ENCODE measurements at regions not wholly inside any gene's neighbourhood (a gene's known extent, or its start where the extent isn't known, plus 50 kb on each side); places are given as distances from the start of the nearest gene placed in this dataset.
"Not testable (repeated sequence)": the region's sequence is repeated elsewhere in the genome, so short reads cannot be mapped to it uniquely, and the experiment has no call there.

DNA sequence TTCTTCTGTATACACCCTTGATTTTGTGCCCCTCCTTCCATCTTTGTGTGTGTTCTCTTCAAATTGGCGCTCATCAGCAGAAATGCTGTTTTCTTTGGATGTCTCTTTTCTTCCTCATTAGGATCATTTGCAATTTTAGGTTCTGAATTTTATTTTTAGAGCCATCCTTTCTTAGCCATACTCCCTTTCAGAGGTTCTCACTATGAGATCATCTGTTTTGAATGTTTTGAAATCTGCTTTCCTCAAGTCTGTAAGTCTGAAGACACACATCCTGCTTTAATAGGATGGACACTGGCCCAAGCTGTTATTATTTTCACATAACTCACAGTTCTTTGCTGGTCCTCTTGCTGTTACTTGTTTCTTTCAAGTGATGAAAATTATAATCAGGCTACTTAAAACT, 124.8 kb downstream of the BDH1 start:
- no peak for DNase-seq (ENCODE audit: low read depth)

DNA sequence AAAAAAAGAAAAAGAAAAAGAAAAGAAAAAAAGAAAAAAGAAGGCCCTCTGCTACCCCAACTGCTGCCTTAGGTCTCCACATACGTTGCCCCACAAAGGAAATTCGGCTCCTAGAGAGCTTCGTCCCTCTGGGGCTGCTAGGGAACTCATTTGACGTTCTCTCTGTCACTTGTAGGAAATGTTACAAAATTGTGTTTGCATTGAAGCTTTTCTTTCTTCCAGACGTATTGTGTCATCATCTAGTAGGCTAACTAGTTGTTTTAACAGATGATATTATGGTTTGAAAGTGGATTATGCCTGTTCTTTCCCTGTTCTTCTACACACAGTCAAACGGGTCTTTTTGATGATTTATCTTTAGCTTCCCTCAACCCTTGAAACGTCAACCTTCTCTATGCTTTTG, 125.3 kb downstream of the BDH1 start:
- DNase-seq (ENCODE audit: low read depth) = no peak

DNA sequence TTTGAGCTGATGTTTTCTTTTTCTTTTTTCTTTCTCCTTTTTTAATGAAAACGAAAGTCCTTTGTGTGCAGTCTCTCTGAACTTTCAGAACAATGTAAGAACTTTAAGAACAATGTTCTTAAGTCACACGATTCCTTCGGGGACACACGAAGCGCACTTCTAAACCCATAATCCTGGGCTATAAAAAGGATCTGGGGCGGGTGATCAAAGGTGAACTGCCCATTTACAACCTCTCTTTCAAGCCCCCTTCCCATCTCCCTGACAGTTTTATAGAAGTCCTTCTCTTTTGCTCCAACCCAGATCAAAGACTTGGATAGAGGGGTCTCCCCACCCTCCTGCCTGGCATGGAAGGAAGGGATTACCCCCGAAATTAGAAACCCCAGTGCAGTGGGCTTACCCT, 126.8 kb downstream of the BDH1 start:
- DNase-seq (ENCODE audit: low read depth) = no peak

DNA sequence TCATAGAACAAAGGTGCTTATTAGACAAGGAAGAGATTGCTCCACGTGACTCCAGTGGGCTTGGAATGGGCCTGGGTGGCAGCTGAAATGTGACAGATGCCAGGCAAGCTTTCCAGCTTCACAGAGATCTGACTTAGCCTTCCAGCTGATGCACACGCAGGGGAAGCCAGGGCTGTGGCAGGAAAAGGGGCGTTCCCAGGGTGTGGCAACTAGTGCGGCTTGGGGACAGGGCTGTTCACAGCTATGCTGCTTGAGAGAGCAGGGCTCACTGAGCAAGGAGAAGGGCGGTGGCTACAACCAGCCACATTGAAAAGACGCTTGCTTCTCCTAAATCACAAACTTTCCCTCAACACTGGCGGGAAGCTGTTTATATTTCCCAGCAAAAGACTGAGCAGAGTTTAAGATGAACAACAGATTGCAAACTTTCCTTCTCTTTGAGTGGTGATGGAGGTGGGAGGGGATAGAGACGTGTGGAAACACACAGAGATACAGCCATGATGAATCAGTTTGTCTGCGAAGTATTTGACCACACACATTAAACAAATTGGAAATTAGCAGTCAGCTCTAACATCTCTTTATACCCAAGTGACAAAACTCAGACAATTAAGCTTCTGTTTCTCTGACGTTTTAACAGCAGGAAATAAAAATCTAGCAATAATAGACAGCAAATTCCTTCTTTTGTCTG, 127.5 kb downstream of the BDH1 start:
- peak; percentile 36 for DNase-seq (ENCODE audit: low read depth)

DNA sequence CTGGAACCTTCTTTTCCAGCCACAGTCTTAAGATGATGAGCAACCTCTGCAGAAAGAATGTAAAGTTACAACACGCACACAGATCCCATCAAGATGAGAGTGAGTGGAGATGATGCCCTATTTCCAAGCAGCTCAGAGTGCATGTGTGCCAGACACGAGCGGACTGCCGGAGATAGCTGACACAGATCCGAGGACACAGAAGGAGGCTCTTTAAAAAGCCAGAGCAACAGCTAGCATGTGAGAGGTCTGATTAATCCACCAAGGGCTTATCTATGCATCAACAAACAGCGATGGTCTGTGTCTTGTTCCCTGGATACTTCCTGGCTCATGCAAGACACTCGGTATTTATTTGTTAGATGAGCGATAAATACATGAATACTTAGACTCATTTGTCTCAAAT, 128.6 kb upstream of the DLG1 start:
- DNase-seq (ENCODE audit: low read depth) = no peak

DNA sequence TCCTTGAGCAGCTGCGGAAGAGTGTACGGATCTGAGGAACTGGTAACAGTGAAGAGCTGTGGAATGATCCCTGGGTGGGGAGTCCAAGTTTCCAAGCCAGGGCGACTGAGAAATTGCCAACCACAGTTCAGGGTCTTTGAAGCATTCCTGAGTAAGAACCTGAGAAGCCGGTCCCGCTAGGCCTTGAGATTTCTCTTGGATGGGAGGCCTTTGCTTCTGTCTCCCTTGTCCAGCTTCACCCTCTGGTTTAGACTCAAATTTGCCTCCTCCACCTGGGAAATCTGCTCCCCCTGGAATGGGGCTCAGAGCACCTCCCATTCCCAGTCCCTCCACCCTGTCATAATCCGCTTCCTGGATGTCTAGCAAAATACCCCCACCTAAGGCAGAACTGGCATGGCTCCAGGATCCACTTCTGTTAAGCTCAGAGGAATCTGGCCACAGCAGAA, 127.7 kb upstream of the DLG1 start:
- DNase-seq (ENCODE audit: low read depth) = peak; percentile 16

DNA sequence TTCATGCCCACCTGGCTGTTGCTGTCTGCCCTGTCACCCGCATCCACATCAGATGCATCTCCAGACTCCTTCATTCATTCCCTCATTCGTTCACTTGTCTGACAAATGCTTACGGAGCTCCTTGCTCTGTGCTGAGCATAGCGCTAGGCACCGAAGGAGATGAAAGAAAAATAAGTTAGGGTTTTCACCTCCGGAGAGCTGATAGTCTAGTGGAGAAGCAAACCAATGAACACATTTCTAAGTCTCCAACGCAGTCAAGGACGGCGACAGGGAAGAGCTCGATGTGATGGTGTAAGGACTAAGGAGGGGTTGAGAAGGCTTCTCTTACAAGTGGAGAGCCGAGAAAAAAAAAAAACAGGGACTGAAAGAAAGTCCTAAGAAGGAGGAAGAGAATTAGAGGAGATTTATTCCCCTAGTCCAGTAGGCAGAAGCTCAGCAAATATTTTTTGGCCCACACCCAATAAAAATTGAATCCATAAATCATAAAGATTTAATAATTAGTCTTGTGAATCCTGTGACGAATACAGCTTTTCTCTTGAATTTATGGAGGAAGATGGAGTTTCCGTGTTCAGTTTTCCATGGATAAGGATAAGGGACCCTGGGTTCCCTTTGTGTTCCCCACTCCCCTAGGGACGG, 127.2 kb upstream of the DLG1 start:
- no peak for DNase-seq (ENCODE audit: low read depth)

DNA sequence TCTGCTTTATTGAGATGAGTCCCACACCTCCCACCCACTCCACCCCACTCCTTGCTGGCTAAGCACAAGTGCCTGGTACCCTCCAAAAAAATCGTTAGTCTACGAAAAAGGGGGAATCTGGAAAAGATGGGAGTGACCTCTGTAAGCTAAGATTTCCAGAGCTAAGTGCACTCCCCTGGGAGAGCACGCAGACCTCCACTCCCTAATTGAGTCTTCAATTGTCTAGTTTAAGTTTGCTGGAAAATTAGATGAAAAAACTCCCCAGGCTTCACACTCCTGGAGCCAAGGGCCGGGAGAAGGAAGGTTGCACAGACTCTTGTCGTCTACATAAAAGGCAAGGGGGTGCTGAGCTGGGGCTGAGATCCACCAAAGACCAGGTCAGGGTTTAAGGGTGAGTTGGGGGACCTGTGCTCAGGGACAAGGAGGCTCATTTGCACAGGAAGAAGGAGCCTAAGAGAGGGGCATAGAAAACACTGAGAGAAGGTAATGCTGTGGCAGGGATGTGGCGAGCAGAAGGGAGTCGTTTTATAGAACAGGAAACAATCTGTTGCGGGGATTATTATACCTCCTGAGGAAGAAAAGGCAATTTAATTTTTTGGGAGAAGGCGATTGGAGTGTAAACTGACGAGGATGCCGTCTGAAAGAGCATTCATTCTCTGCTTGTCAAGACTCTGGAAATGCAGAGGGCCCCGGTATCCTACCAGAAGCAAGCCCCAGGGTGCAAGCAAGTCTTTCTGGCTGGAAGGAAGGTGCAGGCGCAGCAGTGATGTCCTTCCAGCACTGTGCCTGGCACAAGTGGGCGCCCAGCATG, 126.5 kb upstream of the DLG1 start:
- DNase-seq (ENCODE audit: low read depth) = no peak

DNA sequence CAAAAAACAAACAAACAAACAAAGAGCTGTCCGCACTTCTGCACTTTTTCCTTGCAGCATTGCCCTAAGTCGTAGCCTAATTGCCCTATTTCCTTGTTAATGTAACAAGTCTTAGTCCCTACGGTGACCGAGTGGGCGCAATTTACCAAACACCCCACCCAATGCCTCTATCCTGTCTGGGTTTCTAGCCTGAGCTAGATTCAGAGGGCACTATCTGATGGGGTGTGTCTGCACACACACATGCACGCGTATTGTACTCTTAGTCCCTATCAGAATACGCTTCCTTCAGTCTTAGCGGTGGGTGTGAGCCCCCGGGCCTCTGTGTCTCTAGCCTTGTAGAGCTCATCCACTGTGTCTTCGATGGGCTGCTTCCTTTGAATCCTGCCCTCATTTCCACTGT, 125.9 kb upstream of the DLG1 start:
- no peak for DNase-seq (ENCODE audit: low read depth)

DNA sequence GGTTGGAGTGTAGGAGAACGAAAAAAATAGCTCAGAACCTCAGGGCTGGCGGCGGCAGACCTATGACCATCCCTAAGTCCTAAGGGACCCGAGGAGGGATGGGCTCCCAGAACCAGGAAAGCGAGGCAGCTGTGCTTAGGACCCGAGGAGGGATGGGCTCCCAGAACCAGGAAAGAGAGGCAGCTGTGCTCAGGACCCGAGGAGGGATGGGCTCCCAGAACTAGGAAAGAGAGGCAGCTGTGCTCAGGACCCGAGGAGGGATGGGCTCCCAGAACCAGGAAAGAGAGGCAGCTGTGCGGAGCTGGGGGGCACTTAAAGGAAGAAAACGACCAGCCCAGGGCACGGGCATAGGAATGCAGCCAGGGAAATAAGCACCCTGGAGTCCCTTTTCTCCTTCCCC, 125.0 kb upstream of the DLG1 start:
- no peak for DNase-seq (ENCODE audit: low read depth)

DNA sequence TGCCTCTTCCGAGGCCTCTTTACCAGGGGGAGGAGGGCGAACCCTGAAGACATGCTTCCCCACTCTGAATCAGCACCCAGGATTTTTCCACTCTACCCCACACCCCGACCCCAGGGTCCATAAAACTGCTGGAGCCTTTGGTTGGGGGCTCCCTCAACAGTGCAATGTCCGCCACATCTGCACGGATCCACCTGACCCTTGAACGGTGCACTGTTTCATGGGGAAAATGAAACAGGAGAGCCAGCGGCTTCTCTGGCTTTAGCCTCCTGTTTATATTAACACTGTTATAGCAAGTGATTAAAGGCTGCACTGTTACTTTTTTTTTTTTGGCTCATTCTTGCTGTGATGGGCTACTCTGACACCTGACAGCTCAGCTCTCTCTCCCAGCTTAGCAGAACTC, 124.1 kb upstream of the DLG1 start:
- no peak for DNase-seq (ENCODE audit: low read depth)

DNA sequence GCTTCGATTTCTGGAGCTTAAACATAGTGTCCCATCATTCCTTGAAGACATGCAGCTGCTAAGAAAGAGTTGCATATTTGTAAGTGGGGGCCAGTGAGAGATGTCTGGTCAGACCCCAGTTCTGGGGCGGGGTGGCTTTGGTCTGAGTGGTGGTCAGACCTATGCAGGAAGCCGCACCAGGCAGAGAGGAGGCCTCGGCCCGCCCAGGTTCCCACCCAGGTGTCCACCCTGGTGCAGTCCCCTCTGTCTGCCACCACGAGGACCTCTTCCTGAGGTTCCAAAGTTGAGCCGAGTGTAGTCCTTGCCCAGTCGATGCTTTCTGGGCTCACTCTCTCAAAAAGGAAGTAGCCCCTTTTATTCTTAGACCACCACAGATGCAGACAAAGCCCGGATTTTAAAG, 122.6 kb upstream of the DLG1 start:
- DNase-seq (ENCODE audit: low read depth) = no peak

DNA sequence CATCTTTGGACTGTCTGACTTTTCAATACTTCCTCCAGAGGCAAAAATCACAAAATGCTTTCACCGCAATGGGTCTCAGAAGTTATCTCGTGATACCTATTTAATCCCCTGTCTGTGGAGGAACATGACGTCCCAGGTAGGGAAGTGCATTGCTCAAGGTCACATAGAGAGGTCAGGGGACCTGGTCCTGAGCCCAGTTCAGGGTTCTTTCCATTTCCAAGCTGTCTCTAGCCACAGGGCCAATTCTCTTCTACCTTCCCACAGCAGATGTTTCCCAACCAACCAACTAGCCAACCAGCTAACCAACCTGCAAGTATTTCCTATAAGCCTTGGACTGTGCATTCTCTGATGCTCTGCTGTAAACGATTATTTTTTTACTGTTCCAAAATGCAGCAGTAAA, 122.2 kb upstream of the DLG1 start:
- DNase-seq (ENCODE audit: low read depth) = no peak

DNA sequence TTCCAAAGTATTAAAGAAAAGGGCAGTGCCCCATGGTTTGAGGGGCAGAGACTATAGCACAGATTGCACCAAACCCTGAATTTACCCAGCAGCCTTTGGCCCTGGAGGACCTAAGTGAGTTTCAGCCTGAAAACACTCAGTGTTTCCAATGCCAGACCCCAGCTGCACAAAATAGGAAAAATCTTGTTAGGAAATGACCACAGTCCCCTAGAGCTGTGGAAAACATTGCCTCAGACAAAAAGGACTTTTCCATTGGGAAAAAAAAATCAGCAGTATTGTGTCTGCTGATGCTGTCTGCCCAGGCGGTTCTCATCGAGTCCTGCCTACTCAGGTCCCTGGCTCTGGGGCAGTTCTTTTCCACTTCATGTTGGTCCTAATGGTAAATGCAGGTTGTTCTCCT, 121.7 kb upstream of the DLG1 start:
- no peak for DNase-seq (ENCODE audit: low read depth)

DNA sequence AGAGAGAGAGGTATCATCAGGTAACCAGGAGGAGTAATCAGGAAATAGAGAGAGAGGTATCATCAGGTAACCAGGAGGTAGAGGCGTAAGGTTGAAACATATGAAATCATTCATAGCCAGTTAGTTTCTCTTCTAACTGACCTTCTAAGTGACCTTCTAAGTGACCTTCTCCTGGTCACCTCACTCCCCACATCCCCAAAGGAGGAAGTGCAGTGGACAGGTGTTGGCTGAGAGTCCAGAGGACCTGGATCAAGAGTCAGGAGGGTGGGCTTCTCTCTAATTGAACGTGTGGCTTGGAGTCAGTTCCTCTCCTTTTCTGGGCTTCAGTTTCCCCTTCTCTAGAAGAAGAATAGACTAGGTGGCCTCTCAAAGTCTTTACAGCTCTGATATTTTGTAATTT, 121.3 kb upstream of the DLG1 start:
- DNase-seq (ENCODE audit: low read depth) = no peak

DNA sequence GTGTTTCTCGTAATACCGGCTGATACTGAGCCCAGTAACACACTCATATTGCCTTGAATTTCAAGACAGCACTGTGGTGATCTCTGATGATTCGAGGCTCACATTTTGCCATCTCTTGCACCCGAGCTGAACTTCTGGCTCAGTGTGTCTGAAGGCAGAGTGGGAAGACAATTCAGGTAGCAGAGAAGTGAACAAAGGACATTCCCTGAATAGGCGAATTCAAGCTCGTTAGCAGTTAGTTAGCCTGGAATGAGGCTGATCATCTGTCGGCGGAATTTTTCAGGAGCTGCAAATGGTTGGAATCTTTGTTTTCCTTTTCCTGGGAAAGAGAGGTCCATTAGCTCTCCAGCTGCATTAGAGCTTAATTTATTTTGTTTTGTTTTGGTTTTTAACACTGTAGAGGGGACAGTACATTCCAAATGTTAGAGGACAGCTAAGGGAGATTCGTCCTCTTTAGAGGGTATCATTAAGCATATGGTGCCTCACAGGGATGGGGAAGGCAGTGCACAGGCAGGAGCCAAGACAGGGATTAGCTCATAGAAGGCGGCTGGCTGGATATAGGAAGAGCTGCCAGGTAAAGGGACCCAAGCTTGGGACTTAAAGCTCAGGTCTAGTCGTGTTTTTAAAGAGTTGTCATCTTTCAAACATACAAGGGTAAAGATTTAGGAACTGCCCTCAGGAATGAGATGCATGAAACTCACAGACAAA, 119.7 kb upstream of the DLG1 start:
- no peak for DNase-seq (ENCODE audit: low read depth)

DNA sequence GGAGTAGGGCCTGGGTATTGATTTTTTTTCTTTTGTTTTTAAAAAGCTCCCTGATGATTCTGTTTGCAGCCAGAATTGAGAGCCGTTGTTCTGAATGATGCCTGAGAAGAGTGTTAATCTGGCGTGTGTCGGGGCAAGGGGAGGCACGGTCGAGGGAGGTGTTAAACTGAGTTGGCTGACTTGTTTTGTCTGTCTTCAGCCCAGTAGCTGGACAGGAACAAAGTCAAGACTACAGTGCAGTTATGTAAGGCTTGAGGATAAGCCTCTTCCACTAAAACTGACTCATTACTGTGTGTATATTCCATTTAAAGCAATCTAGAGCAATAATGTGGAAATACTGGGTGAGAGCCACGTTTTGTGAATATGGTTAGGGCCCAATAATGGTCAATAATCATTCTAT, 119.0 kb upstream of the DLG1 start:
- DNase-seq (ENCODE audit: low read depth) = no peak

DNA sequence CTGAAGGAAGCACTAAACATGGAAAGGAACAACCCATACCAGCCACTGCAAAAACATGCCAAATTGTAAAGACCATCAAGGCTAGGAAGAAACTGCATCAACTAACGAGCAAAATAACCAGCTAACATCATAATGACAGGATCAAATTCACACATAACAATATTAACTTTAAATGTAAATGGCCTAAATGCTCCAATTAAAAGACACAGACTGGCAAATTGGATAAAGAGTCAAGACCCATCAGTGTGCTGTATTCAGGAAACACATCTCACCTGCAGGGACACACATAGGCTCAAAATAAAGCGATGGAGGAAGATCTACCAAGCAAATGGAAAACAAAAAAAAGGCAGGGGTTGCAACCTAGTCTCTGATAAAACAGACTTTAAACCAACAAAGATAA, 113.5 kb upstream of the DLG1 start:
- not testable (repeated sequence) for DNase-seq (ENCODE audit: low read depth)

DNA sequence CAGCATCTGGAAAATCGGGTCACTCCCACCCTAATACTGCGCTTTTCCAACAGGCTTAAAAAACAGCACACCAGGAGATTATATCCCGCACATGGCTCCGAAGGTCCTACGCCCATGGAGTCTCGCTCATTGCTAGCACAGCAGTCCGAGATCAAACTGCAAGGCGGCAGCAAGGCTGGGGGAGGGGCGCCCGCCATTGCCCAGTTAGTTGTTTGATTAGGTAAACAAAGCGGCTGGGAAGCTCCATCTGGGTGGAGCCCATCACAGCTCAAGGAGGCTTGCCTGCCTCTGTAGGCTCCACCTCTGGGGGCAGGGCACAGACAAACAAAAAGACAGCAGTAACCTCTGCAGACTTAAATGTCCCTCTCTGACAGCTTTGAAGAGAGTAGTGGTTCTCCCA, 111.8 kb upstream of the DLG1 start:
- not testable (repeated sequence) for DNase-seq (ENCODE audit: low read depth)

DNA sequence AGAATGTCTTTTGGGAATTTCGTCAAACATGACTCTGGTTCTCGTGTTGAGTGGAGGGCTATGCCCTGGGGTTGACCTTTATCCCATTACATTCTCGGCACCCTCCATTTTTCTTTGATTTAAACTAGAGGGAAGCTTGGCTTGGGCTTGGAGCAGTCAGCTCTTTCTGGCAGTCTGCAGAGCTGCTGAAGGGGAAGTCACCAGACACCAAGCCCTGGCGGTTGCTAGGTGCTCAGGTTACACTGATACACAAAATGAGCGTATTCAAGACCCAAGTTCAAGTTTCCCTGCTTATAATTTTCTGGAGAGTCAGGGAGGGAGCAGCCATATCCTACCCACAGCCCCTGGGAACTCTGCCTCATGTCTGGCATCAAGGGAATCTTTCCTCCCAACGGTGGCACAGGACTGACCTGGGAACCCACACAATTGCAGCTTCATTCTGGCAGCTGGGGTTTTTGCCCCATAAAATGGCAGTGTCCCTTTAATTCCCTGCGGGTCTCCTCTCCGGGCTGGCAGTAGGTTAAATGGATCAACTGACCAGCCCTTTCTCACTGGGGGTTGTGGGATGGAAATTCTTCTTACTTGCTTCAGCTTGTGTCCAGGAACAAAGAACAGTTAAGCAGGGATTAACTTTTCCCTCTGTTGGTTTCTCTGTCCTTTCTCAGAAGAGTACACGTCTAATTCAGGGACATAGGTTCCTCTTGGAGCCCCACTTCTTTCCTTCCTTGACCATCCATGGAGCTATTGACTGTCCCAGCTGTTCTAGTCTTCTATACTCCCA, 110.0 kb upstream of the DLG1 start:
- no peak for DNase-seq (ENCODE audit: low read depth)

DNA sequence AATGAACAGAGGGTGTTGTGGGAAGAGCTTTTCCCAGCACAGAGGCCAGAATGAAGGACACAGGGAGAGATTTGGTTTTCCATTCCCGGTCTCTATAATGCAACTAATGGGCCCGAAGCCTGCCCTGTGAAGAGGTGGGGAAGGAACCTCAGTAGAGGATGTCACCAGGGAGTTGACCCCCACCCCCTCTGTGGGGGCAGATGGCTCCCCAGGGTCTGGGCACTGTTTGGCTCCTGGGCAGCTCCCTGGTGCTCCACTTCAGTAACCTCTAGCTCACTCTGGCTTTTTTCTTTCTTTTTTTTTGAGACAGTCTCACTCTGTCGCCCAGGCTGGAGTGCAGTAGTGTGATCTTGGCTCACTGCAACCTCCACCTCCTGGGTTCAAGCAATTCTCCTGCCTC, 109.1 kb upstream of the DLG1 start:
- DNase-seq (ENCODE audit: low read depth) = no peak

DNA sequence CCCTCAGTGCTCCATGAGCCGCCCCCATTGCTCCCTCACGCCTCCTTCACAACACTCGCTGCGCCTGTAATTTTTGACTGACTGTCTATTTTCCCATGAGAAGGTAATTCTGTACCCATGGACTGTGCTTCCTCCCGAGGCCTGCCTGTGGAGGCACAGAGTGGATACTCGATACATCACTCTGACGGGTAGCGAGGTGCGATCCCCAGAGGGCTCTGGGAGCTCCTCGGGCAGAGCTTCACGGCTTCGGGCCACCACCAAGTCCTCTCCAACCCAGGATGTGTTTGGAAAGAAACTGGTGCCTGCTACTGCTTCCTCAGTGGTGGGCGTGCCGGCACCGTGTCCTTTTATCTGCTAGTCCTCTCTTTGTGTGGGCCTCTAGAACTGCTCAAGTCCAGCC, 108.6 kb upstream of the DLG1 start:
- no peak for DNase-seq (ENCODE audit: low read depth)
